ENCODE measurements at regions not wholly inside any gene's neighbourhood (a gene's known extent, or its start where the extent isn't known, plus 50 kb on each side); places are given as distances from the start of the nearest gene placed in this dataset.
"Not testable (repeated sequence)": the region's sequence is repeated elsewhere in the genome, so short reads cannot be mapped to it uniquely, and the experiment has no call there.

DNA sequence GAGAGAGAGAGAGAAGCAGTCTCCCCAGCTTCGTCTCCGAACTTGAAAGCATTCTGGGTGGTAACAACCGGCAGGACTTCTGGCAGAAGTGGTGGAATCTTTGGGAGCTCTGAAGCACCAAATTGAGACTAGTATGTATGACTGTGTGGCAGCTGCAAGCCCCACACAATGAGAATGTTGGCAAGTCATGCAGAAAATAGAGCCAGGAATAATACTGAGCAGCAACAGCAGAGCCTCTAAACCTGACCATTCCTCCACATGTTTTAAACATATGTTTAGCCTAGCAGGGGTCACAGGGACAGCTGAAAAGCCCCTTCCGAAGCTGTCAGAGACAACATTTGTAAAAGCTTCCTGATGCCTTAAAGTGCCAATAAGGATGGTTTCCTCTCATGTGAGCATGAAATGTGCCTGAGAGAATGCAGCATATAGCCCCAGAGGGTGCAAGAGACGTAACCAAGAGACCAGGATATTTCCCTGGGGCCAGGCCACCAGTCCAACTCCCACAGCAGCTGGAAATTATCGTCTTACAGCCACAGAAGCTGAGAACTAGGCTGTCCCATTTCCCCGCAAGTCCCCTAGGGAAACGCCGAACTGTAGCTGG is 178.6 kb upstream of the CCDC54 start:
- FAIRE-seq (no peak), DNase-seq (ENCODE audit: extremely low spot score, insufficient read length, low read depth) (no peak)

DNA sequence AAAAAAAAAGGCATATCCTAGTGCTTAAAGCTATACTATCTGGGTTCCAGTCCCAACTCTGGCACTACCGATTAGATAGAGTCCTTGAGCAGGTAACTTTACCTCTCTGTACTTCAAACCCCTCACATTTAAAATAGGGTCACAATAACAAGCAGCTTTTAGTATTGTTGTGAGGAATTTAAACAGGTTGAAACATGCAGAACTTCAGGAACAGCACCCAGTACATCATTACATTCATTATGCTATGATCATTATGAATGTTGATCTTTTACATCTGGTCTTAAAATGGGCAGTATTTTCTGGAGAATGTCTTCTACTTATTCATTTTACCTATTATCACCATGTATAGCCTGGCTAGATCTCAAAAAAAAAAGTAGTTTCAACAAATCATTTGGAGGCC is 176.1 kb upstream of the CCDC54 start:
- FAIRE-seq (no peak), DNase-seq (ENCODE audit: extremely low spot score, insufficient read length, low read depth) (no peak)

DNA sequence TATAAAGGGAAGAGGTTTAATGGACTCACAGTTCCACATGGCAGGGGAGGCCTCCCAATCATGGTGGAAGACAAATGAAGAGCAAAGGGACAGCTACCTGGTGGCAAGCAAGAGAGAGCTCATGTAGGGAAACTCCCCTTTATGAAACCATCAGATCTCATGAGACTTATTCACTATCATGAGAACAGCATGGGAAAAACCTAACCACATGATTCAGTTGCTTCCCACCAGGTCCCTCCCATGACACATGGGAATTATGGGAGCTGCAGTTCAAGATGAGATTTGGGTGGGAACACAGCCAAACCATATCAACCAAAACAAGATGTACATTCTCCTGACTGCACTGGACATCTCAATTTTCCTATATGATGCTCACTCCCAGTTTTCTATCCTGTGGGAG is 174.4 kb upstream of the CCDC54 start:
- FAIRE-seq; DNase-seq (ENCODE audit: extremely low spot score, insufficient read length, low read depth): not testable (repeated sequence)

DNA sequence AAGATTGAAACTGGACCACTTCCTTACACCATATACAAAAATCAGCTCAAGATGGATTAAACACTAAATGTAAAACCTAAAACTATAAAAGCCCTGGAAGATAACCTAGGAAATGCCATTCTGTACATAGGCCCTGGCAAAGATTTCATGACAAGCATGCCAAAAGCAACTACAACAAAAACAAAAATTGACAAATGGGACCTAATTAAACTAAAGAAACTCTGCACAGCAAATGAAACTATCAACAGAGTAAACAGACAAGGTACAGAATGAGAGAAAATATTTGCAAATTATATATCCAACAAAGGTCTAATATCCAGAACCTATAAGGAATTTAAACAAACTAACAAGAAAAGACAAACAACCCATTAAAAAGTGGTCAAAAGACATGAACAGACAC is 173.1 kb upstream of the CCDC54 start:
- no peak for FAIRE-seq
- no peak for DNase-seq (ENCODE audit: extremely low spot score, insufficient read length, low read depth)

DNA sequence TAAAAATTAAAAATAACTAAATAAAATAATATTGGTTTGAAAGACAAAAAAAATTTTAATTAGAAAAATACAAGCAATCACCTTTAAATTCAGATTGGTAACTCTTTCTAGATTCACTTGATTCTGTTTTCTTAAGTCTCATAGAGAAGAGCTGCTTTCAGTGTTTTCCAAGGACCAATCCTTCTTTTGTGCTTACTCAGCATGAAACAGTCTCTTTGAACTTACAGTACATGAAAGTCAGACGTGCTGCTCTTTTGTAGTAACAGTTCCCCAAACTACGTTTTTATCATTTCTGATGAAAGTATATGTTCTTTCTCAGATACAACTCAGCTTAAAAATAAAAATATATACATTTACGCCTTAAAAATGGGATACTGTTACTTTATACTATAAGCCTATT is 171.9 kb upstream of the CCDC54 start:
- DNase-seq (ENCODE audit: extremely low spot score, insufficient read length, low read depth), result no peak
- FAIRE-seq, result no peak

DNA sequence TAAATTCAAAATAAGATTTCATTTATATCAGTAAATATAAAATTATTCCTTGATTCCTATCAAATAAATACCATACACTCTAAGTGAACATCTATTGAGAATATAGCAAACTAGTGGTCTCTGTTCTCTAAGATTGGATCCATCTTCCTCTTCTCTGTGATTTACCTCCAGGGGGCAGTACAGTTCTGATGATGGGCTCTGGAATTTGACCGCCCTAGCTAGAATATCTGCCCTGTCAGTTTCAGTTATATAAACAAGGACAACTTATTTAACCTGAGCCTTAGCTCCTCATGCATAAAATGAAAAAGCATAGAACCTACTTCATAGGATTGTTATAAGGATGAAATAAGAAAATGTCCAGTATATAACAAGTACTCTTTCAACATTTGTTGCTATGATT is 171.1 kb upstream of the CCDC54 start:
- peak; percentile 60 for FAIRE-seq
- DNase-seq (ENCODE audit: extremely low spot score, insufficient read length, low read depth), result peak; percentile 3

DNA sequence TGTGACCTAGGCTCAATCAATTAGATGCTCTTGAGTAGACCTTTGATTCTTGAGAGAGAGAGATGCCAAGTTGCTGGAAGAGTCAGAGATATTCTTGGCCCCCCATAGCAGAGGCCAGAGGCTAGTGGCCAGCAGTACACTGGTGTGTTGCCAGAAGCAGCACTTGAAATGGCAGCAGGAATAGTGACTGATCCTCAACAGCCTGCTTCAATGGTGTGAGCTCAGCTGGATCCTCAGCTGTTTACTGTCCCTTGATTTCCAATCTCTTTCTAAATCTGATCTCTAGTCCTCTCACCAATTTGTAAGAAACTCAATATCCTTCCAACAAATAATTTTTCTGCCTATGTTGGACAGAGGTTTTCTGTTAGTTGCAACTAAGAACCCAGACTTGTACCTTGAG is 170.3 kb upstream of the CCDC54 start:
- no peak for FAIRE-seq
- no peak for DNase-seq (ENCODE audit: extremely low spot score, insufficient read length, low read depth)

DNA sequence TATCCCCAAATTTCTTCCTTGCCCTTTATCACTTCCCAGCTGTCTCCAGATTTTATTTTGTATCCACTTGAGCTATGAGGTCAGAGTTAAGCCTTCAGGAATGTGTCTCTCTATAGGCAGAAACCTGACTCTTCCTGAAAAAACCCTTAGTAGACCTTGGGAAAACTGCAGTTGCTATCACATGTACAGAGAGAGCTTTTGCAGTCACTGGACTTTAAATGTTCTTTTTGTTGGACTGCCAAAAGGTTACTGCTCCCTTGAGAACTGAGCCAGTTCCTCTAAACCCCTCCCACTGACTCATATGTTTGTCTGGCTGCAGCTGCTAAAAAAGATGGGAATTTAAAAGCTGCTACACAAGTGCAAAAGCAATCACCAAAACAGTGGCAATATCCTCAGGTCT is 169.1 kb upstream of the CCDC54 start:
- DNase-seq (ENCODE audit: extremely low spot score, insufficient read length, low read depth) (no peak), FAIRE-seq (no peak)

DNA sequence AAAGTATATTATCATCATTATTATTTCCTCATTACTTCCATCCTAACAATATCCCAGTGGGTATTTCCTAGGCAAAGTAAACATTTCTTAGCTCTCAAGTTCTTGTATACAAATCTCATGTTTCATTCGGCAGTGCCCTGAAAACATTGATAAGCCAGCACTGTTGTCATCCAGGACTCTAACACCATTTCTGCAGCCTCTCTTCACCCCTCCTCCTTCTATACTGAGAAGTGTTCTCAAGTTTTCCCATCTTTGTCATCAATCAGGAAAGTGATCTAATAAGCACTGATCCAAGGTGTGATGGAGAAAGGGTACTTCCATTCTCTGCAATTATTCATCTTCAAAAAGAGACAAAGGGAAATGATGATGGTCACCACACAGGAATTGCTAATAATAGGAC is 168.4 kb upstream of the CCDC54 start:
- no peak for DNase-seq (ENCODE audit: extremely low spot score, insufficient read length, low read depth)
- no peak for FAIRE-seq

DNA sequence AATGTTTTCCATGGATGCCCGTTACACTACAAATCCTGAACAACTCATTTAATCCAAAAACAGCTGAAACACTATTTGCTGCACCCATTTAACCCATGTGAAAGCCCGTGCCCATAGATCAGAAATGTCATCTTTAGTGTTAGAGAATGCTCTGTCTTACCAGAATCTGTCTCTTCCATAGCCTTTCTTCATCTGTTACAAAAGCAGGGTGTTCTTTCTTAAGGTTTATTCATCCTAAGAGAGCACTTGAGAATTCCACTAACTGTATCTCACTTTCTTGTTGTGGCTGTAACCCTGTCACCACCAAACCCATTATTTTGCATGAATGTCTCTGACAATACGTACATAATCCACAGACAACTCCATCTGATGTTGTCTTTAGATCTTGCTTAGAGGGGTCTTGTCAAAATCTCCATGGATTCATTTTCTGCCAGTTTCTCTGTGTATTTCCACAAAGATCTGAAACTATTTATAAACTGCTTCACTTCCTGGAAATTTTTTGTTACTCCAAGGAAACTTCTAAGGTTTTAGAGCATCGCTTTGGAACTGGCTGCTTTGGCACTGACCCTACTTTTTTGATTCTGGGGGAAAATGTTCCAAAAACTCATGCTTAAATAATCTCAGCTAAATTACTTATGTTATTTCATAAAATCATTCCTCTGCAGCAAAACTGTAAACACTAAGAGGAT is 167.8 kb upstream of the CCDC54 start:
- DNase-seq (ENCODE audit: extremely low spot score, insufficient read length, low read depth), result no peak
- no peak for FAIRE-seq

DNA sequence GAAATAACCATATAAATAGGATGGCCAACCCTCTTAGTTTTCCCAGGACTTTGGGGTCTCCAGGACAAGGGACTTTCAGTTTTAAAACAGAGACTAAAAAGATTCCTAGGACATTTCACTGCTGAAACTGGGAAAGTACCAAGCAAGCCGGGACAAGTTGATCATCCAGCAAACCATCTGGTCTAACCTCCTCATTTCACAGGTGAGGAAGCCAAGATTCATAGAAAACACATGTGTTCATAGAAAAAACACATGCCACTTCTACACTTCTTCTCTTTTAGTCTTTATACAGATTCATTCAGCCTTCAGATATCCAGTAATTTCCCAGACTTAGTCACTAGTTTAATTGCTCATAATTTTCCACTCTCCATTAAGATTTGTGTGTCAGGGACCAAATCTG is 165.6 kb upstream of the CCDC54 start:
- no peak for FAIRE-seq
- no peak for DNase-seq (ENCODE audit: extremely low spot score, insufficient read length, low read depth)

DNA sequence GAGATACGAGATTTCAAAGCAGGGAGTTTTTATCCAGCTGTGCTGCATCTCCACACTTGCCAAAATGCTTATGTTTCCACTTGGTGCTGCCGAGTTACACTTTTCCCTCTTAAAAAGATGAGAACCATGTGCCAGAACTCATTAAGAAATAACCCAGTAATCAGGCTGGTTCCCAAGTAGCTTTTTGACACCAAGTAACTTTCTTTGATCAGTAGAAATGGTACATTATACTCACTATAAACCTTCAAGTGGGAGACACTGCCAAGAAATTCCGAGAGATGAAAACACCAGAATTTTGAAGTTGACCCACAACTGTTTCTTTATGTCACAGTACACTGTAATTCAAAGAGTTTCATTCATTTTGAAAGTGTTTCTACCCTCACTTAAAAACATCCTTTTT is 164.6 kb upstream of the CCDC54 start:
- FAIRE-seq (no peak), DNase-seq (ENCODE audit: extremely low spot score, insufficient read length, low read depth) (no peak)

DNA sequence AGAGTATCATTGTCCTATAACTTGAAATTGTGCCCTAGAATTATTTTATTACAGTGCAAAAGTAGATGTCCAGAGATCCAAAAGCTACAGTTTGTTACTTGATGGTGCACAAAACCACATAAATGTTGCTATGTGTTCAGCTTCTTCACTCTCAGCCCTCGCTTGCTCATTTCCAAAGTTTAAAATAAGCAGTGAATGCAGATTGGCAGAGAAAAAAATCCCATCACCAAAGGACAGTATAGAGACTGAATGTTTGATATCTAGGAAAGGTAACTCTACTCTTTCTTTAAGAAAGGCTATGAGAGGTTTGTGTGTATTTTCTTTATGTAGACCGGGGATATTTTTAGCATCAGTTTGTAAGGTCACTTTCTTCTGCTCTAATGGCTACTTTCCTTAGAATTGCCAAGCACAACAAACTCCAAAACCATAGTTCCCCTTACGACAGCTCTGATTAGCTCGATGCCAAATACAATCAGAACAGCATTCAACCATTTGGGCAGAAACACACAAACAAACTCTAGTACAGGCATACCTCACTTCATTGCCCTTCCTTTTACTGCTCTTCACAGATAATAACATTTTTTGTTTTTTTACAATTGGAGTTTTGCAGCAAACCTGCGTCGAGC is 164.1 kb upstream of the CCDC54 start:
- DNase-seq (ENCODE audit: extremely low spot score, insufficient read length, low read depth) (no peak), FAIRE-seq (no peak)

DNA sequence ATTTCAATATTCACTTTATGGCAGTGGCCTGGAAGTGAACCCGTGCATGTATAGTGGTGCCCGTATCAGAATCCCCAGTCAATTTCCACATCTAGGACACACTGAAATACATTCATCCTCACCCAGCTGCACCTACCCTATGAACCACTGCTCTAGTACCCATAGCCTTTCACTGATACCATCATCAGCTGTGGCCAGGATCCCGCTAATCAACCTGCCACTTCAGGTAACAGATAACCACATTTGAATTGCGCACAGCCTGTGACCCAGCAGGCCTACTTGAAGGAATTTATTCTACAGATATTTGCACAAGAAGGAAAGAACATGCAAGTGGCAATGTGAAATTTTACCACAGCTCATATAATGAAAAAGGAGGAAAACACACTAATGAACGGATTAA is 161.0 kb upstream of the CCDC54 start:
- no peak for DNase-seq (ENCODE audit: extremely low spot score, insufficient read length, low read depth)
- FAIRE-seq, result no peak

DNA sequence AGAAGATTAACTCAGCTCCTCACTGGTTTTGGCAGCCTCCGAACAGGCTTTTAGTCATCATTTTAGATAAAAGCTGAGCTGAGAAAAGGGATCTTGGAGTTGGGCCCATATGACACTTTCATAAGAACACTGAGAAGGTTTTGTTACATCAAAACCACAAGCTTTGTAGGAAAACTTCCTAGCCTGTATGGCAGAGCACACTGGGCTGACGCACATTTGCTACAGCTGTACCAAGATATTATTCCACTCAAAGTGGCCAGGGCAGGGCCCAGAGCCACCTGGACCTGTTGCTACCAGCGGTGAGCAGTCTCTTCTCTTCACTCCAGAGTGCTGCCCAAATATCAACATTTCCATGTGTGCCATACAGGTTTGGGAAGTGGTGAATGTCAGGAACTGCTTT is 160.5 kb upstream of the CCDC54 start:
- FAIRE-seq (no peak), DNase-seq (ENCODE audit: extremely low spot score, insufficient read length, low read depth) (no peak)

DNA sequence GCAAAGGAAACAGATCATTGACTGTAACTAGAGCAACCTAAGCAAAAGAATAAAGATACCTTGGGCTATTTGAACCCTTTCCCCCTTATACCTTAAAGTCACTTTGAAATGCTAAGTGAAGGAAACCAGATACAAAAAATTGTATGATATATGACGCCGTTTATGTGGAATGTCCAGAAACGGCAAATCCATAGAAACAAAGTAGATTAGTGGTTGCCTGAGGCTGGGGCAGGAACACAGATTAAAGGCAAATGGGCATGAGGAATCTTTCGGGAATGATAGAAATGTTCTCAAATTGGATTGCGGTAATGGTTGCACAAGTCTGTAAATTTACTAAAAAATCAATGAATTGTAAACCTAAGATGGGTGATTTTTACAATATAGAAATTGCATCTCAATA is 160.1 kb upstream of the CCDC54 start:
- DNase-seq (ENCODE audit: extremely low spot score, insufficient read length, low read depth) (no peak), FAIRE-seq (no peak)

DNA sequence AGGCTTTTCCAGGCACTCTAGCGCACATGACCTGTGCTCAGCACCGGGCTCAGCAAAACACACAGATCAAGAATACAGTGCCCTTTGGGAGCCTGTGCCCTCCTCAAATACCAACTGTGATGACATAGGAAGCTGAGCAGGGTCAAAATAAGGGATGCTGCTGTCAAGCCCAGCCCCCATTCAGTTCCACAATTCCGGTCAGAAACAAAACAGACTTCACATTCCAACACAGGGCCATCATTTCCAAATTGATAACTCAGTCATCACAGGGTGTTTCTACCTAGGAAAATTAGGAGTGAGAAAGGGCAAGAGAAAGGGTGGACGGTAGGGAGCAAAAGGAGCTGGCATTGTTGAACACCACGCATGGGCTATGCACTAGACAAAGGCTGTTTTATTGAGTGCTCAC is 158.4 kb upstream of the CCDC54 start:
- DNase-seq (ENCODE audit: extremely low spot score, insufficient read length, low read depth) (no peak), FAIRE-seq (no peak)

DNA sequence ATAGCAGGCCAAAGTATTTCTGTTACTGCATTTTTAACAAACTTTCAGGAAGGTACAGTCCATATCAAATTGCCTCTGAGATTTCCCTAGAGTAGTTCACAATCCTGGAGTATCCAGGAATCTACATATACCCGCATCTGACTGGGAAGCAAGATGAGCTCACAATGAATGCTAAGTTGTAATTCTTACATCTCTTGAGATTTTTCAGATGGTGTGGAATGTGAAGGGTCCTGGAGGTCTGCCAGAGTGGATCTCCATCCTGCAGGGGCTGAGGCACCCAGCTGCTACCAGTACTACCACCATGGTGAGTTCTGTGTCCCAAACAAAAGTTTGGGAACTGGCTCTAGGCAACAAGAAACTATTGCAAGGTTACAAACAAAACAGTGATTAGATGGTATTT is 156.7 kb upstream of the CCDC54 start:
- FAIRE-seq, result no peak
- DNase-seq (ENCODE audit: extremely low spot score, insufficient read length, low read depth), result no peak

DNA sequence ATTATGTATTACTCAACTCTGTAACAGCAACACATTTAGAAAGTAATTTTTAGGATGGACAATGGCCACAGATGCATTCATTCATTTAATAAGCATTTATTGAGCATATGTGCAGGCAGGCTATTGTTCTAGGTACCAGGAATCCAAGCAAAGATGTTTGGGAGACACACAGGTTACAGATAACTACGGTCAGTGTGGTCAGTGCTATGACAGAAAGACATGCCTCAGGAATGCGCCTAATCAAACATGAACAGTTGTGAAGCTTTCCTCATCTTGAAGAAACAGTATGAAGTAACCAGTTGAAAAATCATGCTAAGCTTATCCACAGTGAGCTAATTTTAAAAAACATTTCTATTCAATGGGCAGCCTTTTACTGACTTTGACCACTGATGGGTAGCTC is 155.4 kb upstream of the CCDC54 start:
- DNase-seq (ENCODE audit: extremely low spot score, insufficient read length, low read depth), result no peak
- no peak for FAIRE-seq

DNA sequence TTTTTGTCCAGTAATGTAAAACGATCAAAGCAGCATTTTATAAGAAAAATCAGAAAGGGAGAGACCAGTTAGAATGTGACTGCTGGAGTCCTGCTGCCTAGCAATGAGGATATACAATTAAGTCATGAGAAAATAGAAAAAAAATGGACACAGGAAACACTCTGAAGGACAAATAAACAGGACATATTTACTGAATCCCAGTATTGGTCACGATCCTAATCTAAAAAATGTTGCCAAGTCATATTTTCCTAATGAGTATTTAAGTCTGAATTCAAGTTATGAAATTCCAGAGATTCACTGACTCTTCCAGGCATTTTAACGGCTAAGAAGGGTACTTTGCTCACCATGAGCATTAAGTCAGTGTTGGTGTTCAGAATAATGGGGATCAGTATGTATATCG is 154.3 kb upstream of the CCDC54 start:
- FAIRE-seq, result no peak
- DNase-seq (ENCODE audit: extremely low spot score, insufficient read length, low read depth), result no peak

DNA sequence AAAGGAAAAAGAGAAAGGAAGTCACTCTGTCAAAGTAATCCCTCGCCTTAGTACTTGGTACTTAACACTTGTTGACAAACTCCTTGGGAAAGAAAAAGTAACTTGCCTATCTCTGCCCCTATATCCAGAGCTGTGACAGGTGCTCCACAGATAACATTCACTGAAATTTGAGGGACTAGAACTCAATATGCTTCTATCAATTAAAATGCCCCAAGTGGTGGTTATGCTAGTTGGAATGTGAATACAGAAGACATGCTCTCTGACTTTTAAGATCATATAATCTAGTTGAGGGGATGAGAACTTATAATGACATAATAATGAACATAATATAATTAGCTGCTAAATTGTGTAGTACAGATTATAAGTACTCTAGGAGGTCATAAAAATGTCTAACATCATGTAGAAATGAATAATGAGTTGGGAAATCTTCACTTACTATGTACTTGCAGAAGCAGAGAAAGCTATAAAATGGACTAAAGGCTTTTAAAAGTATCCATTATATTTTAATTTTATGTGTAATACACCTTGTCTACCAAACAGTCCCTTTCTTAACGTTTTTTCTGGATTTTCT is 153.1 kb upstream of the CCDC54 start:
- FAIRE-seq (no peak), DNase-seq (ENCODE audit: extremely low spot score, insufficient read length, low read depth) (no peak)

DNA sequence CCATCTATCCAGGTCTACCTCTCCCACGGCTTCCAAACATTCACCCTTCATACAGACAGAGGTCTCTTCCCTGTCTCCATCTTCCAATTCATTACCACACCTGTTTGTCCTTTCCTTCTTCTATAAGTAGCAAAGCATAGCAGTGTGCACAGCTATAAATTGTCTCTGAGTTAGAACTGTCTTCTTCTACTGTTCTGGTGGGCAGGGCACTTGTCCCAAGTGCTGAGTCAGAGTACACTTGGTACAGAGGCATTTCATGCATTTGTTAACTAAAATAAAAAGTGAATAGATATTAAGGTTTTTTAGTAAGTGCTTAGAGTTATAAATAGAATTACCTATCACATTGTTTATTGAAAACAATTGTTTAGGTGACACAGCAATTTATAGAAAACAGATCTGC is 150.1 kb upstream of the CCDC54 start:
- no peak for DNase-seq (ENCODE audit: extremely low spot score, insufficient read length, low read depth)
- FAIRE-seq, result no peak
